ENCODE measurements at regions not wholly inside any gene's neighbourhood (a gene's known extent, or its start where the extent isn't known, plus 50 kb on each side); places are given as distances from the start of the nearest gene placed in this dataset.

DNA sequence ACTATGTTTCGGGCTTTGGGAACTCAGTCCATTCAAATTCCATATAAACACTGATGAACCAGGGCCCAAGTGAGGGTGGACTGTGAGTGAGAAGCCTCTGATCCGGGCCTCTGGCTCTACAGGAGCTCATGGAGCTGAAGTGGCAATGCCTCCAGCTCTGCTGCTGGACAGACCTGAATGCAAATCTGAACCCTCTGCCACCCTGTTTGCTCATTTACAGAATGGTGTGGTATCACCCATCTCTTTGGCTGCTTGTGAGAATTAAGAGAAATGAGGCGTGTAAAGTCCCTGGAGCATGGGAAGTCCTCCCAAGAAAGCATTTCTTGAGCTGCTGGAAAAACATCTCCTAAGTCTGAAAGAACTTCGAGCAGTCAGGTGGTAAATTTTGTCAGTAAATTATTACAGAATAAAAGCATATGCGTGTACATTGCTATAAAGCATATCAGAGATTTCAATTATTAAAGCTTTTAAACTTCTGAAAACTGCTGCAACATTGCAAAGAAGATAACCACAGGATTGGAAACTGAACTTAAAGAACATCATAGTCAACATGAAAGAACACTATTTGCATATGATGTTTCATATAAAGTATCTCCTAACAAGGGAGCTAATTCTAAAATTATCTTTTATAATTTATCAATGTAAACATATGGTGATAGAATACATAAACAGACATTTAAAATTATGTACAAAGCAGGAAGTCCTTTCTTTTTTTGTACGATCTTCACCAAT is 369.0 kb downstream of the UQCRFS1 start:
- Mint-ChIP-seq H3K36me3 (no peaks in the 10 kb centered on the region), H3K27ac (no peak overlapping the region), H3K4me1 (ENCODE audit: low read depth in 2 of 2) (no peaks in the 10 kb centered on the region), H3K27me3 (peaks cover 2 to 19% of the 10 kb centered on the region in 2 donors), H3K4me3 (no peak overlapping the region), H3K9me3 (no peaks in the 10 kb centered on the region)
- ATAC-seq (no peak), DNase-seq (ENCODE audit: low spot score) (no peak)

DNA sequence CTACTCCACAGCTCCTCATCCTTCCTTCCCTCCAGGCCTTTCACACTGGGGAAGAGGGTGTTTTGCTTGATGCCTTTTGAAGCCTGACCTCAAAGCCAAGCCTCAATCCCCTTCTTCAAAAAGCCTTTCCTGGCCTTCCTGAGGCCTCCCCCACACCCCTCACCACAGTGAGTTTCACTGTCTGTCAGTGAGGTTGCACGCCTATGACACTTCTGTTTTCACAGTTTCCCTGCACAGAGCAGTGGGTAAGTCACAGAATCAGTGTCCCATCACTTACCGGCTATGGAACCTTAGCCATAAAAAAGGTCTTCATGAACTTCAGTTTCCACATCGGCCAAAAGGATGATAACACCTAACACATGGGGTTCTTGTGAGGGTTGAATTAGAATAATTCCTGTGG is 371.4 kb downstream of the UQCRFS1 start:
- no peak for DNase-seq (ENCODE audit: low spot score)
- Mint-ChIP-seq H3K4me1 (ENCODE audit: low read depth in 2 of 2) (no peaks in the 10 kb centered on the region), H3K36me3 (no peaks in the 10 kb centered on the region), H3K27ac (no peak overlapping the region), H3K27me3 (peaks cover 2 to 17% of the 10 kb centered on the region in 2 donors), H3K9me3 (no peaks in the 10 kb centered on the region), H3K4me3 (no peak overlapping the region)
- peak in 1 of 2 donors; percentile 34 for ATAC-seq

DNA sequence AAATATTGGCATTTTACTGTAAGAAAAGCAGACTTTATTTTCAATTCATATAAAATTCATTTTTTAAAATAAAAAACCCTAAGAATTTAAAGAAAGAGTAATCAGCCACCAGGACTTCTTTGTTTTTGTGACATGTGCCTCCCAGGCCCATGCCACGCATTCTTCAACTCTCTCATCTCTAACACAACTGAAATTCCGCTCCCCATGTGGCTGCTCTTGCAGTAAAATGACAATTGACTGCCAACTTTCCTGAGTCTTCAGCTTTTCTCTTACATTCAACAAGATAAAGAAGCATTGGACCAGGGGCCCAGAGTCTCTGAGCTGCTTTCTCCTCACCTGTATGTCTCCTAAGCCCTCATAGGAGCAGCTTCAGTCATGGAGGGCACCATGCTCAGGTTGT is 372.1 kb downstream of the UQCRFS1 start:
- Mint-ChIP-seq H3K36me3 (no peaks in the 10 kb centered on the region), H3K4me1 (ENCODE audit: low read depth in 2 of 2) (no peaks in the 10 kb centered on the region), H3K9me3 (no peaks in the 10 kb centered on the region), H3K27me3 (peaks cover 6 to 17% of the 10 kb centered on the region in 2 donors), H3K27ac (no peak overlapping the region), H3K4me3 (no peak overlapping the region)
- ATAC-seq (no peak), DNase-seq (ENCODE audit: low spot score) (no peak)

DNA sequence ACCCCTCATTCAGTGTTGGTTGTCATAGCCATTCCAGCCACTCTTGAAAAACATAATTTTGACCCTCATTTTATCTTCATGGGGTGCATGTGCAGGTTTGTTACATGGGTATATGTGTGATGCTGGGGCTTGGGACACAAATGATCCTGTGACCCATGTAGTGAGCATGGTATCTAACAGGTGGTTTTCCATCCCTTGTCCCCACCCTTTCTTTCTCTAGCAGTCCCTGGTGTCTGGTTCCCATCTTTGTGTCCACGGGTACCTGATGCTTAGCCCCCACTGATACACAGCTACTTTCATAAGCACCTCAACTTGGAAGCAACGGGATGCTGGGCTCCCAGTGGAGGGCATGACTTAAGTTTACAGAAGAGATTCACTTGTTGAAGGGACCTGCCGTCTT is 373.5 kb downstream of the UQCRFS1 start:
- no peak overlapping the region for H3K4me3 Mint-ChIP-seq
- H3K4me1 Mint-ChIP-seq (ENCODE audit: low read depth in 2 of 2), result no peaks in the 10 kb centered on the region
- no peaks in the 10 kb centered on the region for H3K9me3 Mint-ChIP-seq
- DNase-seq (ENCODE audit: low spot score) (no peak), ATAC-seq (no peak)
- no peaks in the 10 kb centered on the region for H3K36me3 Mint-ChIP-seq
- H3K27me3 Mint-ChIP-seq, result peaks cover 14 to 24% of the 10 kb centered on the region in 2 donors
- no peak overlapping the region for H3K27ac Mint-ChIP-seq

DNA sequence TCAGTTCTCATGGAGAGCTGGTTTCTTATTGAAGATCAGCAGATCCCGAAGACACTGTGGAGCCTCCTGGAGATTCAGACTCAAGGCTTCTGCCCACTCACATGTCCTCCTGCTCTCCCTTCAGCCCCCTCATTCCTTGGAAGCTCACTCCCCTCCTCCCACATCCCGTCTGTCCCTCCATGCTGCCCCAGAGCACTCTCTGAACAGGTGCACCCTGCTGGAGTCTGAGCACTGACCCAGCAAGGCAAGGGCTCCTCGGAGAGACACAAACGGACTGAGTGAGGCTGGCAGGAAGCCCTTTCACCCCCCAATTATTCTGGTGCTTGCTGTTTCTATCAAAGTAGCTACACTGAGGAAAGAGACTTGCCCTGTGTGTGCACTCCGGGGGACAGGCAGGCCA is 374.0 kb downstream of the UQCRFS1 start:
- Mint-ChIP-seq H3K9me3 (no peaks in the 10 kb centered on the region), H3K27ac (no peak overlapping the region), H3K4me3 (no peak overlapping the region)

DNA sequence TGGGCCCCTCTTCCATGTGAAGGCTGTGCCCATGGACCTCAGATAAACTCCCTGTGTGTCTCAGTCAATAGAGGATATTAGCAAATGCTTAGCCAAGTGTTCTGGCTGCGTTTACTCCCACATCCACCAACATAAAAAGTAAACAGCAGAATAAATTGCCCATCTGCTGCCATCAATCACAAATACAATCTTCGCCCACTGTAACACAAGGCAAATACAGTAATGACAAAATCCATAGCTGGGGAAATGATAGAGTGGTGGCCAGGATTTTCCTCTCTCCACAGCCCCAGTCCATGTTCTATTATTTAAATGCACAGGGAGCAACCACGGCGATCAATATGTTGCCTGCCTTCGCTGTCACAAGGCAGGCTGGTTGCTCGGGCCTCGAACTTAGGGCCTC is 376.5 kb downstream of the UQCRFS1 start:
- Mint-ChIP-seq H3K36me3 (no peaks in the 10 kb centered on the region), H3K9me3 (no peaks in the 10 kb centered on the region), H3K27me3 (peaks cover 14 to 18% of the 10 kb centered on the region in 2 donors), H3K4me1 (ENCODE audit: low read depth in 2 of 2) (no peaks in the 10 kb centered on the region), H3K27ac (no peak overlapping the region), H3K4me3 (no peak overlapping the region)
- DNase-seq (ENCODE audit: low spot score) (no peak), ATAC-seq (no peak)

More for the DNA sequence above, 374.0 kb downstream of the UQCRFS1 start:
- no peaks in the 10 kb centered on the region for H3K36me3 Mint-ChIP-seq
- ATAC-seq, result no peak
- H3K4me1 Mint-ChIP-seq (ENCODE audit: low read depth in 2 of 2), result no peaks in the 10 kb centered on the region
- peaks cover 14 to 24% of the 10 kb centered on the region in 2 donors for H3K27me3 Mint-ChIP-seq
- DNase-seq (ENCODE audit: low spot score), result no peak

DNA sequence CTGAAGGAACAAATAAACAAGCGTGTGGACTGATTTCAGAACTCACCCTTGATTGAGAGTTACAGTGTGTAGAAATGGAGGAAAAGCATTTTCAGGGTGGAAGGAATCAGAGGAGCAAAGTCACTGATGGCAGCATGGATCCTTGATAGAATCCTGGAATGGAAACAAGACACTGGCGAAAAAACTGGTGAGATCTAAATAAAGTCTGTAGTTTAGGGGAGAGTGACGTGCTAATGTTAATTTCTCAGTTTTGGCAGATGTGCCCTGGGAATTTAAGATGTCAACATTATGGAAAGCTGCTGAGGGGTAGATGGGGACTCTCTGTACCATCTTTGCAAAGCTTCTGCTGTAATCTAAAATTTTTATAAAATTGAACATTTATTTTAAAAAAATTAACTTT is 378.0 kb downstream of the UQCRFS1 start:
- no peaks in the 10 kb centered on the region for H3K4me1 Mint-ChIP-seq (ENCODE audit: low read depth in 2 of 2)
- no peak overlapping the region for H3K27ac Mint-ChIP-seq
- H3K9me3 Mint-ChIP-seq, result no peaks in the 10 kb centered on the region
- ATAC-seq (no peak), DNase-seq (ENCODE audit: low spot score) (no peak)
- no peaks in the 10 kb centered on the region for H3K36me3 Mint-ChIP-seq
- H3K27me3 Mint-ChIP-seq, result peaks cover 12 to 14% of the 10 kb centered on the region in 2 donors
- H3K4me3 Mint-ChIP-seq, result no peak overlapping the region

DNA sequence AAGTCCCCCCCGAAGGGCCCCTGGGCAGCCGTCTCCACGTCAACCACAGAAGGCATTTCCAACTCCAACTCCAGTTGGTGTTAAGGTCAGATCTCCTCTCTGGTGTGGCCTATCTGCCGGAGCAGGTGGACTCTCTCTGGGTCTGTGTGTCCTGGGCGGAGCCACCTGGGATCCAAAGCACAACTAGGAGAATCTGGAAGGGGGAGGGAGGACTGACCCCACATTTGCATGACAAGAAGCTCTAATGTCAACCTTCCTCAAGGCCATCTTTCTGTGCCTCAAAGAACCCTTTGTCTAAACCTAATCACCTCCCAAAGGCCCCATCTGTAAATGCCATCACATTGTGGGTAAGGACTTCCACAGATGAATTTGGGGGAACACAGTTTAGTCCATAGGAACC is 381.5 kb downstream of the UQCRFS1 start:
- Mint-ChIP-seq H3K9me3 (no peaks in the 10 kb centered on the region), H3K4me3 (no peak overlapping the region), H3K27me3 (peaks cover 14 to 15% of the 10 kb centered on the region in 2 donors), H3K36me3 (no peaks in the 10 kb centered on the region), H3K27ac (no peak overlapping the region), H3K4me1 (ENCODE audit: low read depth in 2 of 2) (no peaks in the 10 kb centered on the region)
- ATAC-seq (no peak), DNase-seq (ENCODE audit: low spot score) (no peak)

DNA sequence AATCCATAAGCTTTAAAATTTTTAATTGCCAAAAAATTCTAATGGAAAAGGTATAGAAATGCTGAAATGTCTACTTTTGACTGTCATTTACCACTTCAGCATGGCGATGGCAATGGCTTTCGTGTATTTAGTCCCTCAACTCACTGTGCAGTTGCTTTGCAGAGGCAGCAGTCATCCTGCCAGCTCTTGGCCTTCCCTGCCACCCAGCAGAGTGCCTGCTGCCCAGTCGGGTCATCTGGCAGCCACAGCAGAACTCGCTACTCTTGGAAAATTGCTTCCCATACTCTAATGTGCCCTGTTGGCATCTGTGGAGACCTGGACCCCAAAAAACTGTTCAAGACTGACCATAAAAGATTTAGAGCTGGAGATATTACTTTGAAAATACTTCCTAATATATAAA is 383.2 kb downstream of the UQCRFS1 start:
- no peaks in the 10 kb centered on the region for H3K36me3 Mint-ChIP-seq
- DNase-seq (ENCODE audit: low spot score) (no peak), ATAC-seq (no peak)
- no peak overlapping the region for H3K27ac Mint-ChIP-seq
- peaks cover 4 to 10% of the 10 kb centered on the region in 2 donors for H3K27me3 Mint-ChIP-seq
- H3K4me1 Mint-ChIP-seq (ENCODE audit: low read depth in 2 of 2), result no peaks in the 10 kb centered on the region
- no peak overlapping the region for H3K4me3 Mint-ChIP-seq
- no peaks in the 10 kb centered on the region for H3K9me3 Mint-ChIP-seq

DNA sequence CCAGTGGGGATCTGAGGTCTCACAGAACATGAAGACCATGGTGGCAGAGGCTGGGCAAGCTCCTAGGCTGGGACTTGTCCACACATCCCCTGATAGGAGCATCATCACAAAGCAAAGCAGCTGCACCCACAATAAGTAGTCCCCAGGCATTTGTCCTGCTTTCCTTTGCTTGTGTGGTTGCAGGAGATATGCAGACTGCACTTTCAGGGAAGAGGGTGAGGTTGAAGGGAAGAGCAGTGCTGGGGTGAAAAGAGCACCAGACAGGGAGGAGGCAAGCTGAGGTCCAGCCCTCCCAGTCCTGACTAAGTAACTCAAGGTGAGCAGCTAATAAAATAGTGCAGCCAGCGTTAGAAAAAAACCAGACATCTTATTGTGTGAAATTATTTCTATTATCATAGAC is 383.6 kb downstream of the UQCRFS1 start:
- Mint-ChIP-seq H3K4me1 (ENCODE audit: low read depth in 2 of 2) (no peaks in the 10 kb centered on the region), H3K9me3 (no peaks in the 10 kb centered on the region), H3K27ac (no peak overlapping the region), H3K36me3 (no peaks in the 10 kb centered on the region), H3K27me3 (peaks cover 3 to 10% of the 10 kb centered on the region in 2 donors), H3K4me3 (no peak overlapping the region)
- ATAC-seq, result no peak
- DNase-seq (ENCODE audit: low spot score), result no peak

DNA sequence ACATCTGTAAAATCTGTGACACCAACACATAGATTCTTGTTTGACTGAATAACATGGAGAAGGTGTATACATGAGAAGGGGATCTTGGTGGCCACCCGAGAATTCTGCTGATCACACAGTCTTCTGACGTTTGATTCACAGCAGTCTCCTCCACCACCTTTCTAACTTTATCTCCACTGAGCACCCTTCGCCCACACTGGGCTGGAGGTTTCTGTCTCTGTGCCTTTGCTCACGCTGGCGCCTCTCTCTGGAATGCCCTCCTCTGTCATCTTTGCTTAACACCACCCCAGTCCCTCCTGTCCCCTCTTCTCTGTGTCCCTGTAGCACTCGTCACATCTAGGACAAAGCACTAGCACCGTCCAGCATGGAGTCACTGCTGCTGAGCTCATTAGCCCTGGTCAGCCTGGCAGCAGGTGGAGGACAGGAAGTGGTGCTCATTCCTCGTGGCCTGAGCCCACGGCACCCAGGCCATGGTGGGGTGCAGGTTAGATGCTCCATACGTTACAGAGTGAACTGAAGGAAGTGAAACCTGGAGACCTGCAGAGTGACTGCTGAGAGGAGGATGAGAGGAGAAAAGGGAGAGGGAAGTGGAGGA is 384.6 kb downstream of the UQCRFS1 start:
- H3K27me3 Mint-ChIP-seq, result peaks cover 9 to 20% of the 10 kb centered on the region in 2 donors
- ATAC-seq (no peak), DNase-seq (ENCODE audit: low spot score) (no peak)
- no peak overlapping the region for H3K4me3 Mint-ChIP-seq
- H3K36me3 Mint-ChIP-seq, result no peaks in the 10 kb centered on the region
- H3K27ac Mint-ChIP-seq, result no peak overlapping the region
- no peaks in the 10 kb centered on the region for H3K4me1 Mint-ChIP-seq (ENCODE audit: low read depth in 2 of 2)
- no peaks in the 10 kb centered on the region for H3K9me3 Mint-ChIP-seq

DNA sequence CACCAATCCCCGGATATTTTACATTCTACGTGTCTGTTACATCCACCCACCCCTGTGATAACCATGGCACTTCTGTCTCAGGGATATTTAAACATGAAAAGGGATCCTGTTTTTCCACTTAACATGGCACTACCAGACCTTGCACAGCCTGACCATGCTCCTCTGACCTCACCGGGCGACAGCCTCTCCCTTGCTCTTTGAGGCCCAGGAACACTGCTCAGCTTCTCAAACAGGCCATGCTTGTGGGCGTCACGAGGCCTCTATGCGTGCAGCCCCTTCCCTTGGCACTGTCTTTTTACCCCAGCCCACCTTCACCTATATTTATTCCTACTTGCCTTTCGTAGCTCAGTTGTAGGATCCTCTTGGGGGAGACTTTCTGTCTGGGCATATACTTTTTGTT is 385.6 kb downstream of the UQCRFS1 start:
- Mint-ChIP-seq H3K27ac (no peak overlapping the region), H3K36me3 (no peaks in the 10 kb centered on the region), H3K27me3 (peaks cover 9 to 24% of the 10 kb centered on the region in 2 donors), H3K9me3 (no peaks in the 10 kb centered on the region), H3K4me3 (no peak overlapping the region), H3K4me1 (ENCODE audit: low read depth in 2 of 2) (no peaks in the 10 kb centered on the region)
- ATAC-seq, result no peak
- no peak for DNase-seq (ENCODE audit: low spot score)

DNA sequence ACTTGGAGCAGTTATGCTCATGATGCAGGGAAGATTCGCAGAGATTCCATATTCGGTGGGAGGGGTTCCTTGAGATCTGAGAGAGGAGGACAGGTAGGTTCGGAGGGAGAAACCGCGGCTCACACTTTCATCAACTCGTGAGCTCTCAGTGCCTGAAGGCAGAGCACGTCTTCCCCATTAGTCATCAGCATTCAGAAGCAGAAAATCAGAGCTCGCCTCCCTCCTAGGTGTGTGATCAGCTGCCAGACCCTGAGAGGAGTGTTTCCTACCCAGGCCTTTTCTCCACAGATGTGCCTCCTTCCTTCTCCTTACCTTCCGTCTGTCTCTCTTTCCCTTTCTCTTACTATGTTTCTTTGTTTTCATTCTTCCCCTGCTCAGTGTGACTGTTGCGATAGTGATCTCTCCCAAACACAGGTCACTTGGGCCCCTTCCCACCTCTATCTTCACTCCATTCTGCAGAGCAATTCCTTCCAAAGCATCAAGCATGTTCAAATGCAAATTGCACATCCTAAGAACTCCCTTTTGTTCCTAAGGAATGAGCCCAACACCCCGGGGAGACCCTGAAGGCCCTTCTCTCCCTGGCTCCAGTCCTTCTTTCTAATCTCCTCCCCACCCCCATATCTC is 389.5 kb downstream of the UQCRFS1 start:
- ATAC-seq (no peak), DNase-seq (ENCODE audit: low spot score) (no peak)
- no peak overlapping the region for H3K27ac Mint-ChIP-seq
- H3K36me3 Mint-ChIP-seq, result no peaks in the 10 kb centered on the region
- peaks cover 9 to 18% of the 10 kb centered on the region in 2 donors for H3K27me3 Mint-ChIP-seq
- H3K9me3 Mint-ChIP-seq, result no peaks in the 10 kb centered on the region
- no peak overlapping the region for H3K4me3 Mint-ChIP-seq
- H3K4me1 Mint-ChIP-seq (ENCODE audit: low read depth in 2 of 2), result no peaks in the 10 kb centered on the region

DNA sequence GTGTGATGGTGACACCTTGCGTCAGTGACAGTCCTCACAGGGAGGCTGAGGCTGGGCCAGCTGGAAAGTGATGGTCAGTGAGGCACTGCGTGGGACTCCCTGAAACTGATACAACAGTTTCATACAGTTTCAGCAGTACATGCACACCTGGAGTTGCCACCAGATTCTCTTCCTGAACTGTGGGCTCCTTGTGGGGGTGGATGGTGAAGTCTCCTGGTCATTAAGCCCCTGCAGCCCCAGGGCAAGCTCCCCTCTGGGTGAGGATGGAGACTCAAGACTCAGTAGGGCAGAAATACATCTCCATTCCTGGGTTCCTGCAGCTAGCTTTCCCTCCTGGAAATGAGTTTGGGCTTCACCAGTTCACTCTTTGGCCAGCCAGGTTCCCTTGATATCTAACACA is 392.7 kb downstream of the UQCRFS1 start:
- ATAC-seq (no peak), DNase-seq (ENCODE audit: low spot score) (no peak)
- no peak overlapping the region for H3K4me3 Mint-ChIP-seq
- H3K4me1 Mint-ChIP-seq (ENCODE audit: low read depth in 2 of 2), result no peaks in the 10 kb centered on the region
- peaks cover 12 to 23% of the 10 kb centered on the region in 2 donors for H3K27me3 Mint-ChIP-seq
- H3K36me3 Mint-ChIP-seq, result no peaks in the 10 kb centered on the region
- no peak overlapping the region for H3K27ac Mint-ChIP-seq
- H3K9me3 Mint-ChIP-seq, result peaks cover 3% of the 10 kb centered on the region
